Osteoblast (primary cell): ENCODE measurements at regions not wholly inside any gene's neighbourhood (a gene's known extent, or its start where the extent isn't known, plus 50 kb on each side); places are given as distances from the start of the nearest gene placed in this dataset.

ENCODE experiments used
- DNase-seq: peaks from one replicate; pipeline ENCODE4 v3.0.0; 2011; ENCODE audit warnings: low spot score, mixed read lengths; ENCODE audit not compliant: insufficient read length; ENCODE audit errors: missing footprints
- H2AFZ ChIP-seq: 2 replicates; pipeline ENCODE4 v1.6.0; 2011; ENCODE audit warnings: mild to moderate bottlenecking, low read length
- H3K27ac ChIP-seq: 2 replicates; pipeline ENCODE4 v1.5.1; 2011; ENCODE audit warnings: mild to moderate bottlenecking, low read depth, low read length, moderate library complexity
- H3K27me3 ChIP-seq: 2 replicates; pipeline ENCODE4 v1.6.0; 2012; ENCODE audit warnings: mild to moderate bottlenecking, control low read depth, inconsistent platforms, low read length, moderate library complexity; ENCODE audit not compliant: insufficient read depth
- H3K36me3 ChIP-seq: 2 replicates; pipeline ENCODE4 v1.5.1; 2011; ENCODE audit warnings: mild to moderate bottlenecking, low read length, control low read depth, moderate library complexity; ENCODE audit not compliant: insufficient read depth
- H3K4me1 ChIP-seq: 2 replicates; pipeline ENCODE4 v1.5.1; 2011; ENCODE audit warnings: mild to moderate bottlenecking, low read length, control low read depth, moderate library complexity; ENCODE audit not compliant: insufficient read depth
- H3K4me2 ChIP-seq: 2 replicates; pipeline ENCODE4 v1.6.0; 2011; ENCODE audit warnings: mild to moderate bottlenecking, low read length; ENCODE audit not compliant: insufficient read depth
- H3K4me3 ChIP-seq: fragments of 200-600 bp; sonication (generic); 3 replicates; pipeline ENCODE4 v1.5.1; 2012; ENCODE audit warnings: mild to moderate bottlenecking, low read length, inconsistent platforms; ENCODE audit not compliant: insufficient read depth
- H3K79me2 ChIP-seq: 2 replicates; pipeline ENCODE4 v1.6.0; 2012; ENCODE audit warnings: mild to moderate bottlenecking, low read length, control low read depth, inconsistent platforms; ENCODE audit not compliant: insufficient read depth
- H3K9me3 ChIP-seq: 2 replicates; pipeline ENCODE4 v1.5.1; 2011; ENCODE audit warnings: low read depth, low read length, control low read depth
- H4K20me1 ChIP-seq: 2 replicates; pipeline ENCODE4 v1.6.0; 2012; ENCODE audit warnings: mild to moderate bottlenecking, low read length, control low read depth; ENCODE audit not compliant: insufficient read depth
- TF ChIP-seq, protein P1 (sequence below): IDR thresholded peaks from 2 replicates; pipeline ENCODE4 v1.5.1; 2011; ENCODE audit warnings: mild to moderate bottlenecking, low read depth, low read length, moderate library complexity; ENCODE audit errors: extremely low read depth

DNA sequence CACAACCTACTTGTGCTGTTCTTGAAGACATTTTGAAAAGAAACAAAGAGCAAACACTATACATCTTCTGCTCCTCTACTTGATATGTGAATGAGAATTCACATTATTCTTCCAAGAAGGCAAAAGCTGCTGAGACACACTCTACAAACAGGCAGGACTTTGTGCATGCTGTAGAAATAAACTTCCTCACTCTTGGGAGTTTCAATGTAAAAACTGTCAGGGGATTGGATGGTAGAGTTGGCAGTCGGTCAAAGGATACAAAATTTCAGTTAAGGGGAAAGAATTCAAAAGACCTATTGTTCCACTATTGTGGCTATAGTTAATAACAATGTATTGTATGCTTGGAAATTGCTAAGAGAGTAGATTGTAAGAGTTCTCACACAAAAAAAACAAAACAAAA is 196.3 kb downstream of the MC4R start:
- Histone ChIP-seq H3K36me3 (no peaks in the 10 kb centered on the region), H3K4me1 (no peaks in the 10 kb centered on the region), H3K27me3 (peaks cover 4% of the 10 kb centered on the region), H3K4me2 (no peak overlapping the region), H2AFZ (no peak overlapping the region), H4K20me1 (no peaks in the 10 kb centered on the region), H3K27ac (no peak overlapping the region), H3K4me3 (no peak overlapping the region), H3K9me3 (no peaks in the 10 kb centered on the region), H3K79me2 (no peaks in the 10 kb centered on the region)
- TF ChIP-seq, protein P1, sequence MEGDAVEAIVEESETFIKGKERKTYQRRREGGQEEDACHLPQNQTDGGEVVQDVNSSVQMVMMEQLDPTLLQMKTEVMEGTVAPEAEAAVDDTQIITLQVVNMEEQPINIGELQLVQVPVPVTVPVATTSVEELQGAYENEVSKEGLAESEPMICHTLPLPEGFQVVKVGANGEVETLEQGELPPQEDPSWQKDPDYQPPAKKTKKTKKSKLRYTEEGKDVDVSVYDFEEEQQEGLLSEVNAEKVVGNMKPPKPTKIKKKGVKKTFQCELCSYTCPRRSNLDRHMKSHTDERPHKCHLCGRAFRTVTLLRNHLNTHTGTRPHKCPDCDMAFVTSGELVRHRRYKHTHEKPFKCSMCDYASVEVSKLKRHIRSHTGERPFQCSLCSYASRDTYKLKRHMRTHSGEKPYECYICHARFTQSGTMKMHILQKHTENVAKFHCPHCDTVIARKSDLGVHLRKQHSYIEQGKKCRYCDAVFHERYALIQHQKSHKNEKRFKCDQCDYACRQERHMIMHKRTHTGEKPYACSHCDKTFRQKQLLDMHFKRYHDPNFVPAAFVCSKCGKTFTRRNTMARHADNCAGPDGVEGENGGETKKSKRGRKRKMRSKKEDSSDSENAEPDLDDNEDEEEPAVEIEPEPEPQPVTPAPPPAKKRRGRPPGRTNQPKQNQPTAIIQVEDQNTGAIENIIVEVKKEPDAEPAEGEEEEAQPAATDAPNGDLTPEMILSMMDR, result no peak
- no peak for DNase-seq

DNA sequence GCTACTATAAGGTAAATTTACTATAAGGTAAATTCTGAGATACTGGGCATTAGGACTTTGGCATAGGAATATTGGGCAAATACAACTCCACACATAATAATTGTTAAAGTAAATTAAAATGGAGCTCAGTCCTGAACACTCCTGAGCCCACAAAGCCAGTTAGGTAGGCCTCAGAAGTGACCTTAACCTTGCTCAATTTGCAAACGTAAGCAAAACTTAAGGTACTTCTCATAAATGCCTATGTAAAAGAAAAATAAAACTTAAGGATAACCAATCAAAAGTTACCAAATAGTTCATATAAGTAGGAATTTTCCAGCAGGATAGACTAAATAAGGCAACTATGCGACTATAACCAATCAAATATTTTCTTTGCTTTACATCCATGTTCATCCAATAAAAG is 197.7 kb downstream of the MC4R start:
- DNase-seq, result no peak
- TF ChIP-seq, protein P1, result no peak

DNA sequence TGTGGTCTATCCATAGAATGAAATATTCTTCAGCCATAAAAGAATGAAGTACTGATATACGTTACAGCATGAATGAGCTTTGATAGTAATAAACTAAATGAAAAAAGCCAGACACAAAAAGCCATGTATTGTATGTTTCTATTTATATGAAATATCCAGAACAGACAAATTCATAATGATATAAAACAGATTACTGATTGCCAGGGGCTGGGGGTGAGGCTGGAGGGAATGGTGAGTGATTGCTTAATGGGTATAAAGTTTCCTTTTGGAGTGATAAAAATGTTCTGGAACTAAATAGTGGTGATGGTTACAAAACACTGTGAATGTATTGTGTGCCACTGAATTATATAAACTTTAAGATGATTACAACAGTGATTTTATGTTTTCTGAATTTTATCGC is 200.5 kb downstream of the MC4R start:
- TF ChIP-seq, protein P1, result no peak
- H4K20me1 ChIP-seq, result no peaks in the 10 kb centered on the region
- no peaks in the 10 kb centered on the region for H3K4me1 ChIP-seq
- H3K36me3 ChIP-seq, result no peaks in the 10 kb centered on the region
- H3K4me3 ChIP-seq, result no peak overlapping the region
- no peaks in the 10 kb centered on the region for H3K79me2 ChIP-seq
- H3K27me3 ChIP-seq, result no peaks in the 10 kb centered on the region
- H3K4me2 ChIP-seq, result no peak overlapping the region
- no peaks in the 10 kb centered on the region for H3K9me3 ChIP-seq
- no peak overlapping the region for H2AFZ ChIP-seq
- peak; percentile 3 for DNase-seq
- no peak overlapping the region for H3K27ac ChIP-seq

More for the DNA sequence above, 197.7 kb downstream of the MC4R start:
- Histone ChIP-seq H3K4me3 (no peak overlapping the region), H3K79me2 (no peaks in the 10 kb centered on the region), H2AFZ (no peak overlapping the region), H3K36me3 (no peaks in the 10 kb centered on the region), H3K9me3 (no peaks in the 10 kb centered on the region), H3K27me3 (no peaks in the 10 kb centered on the region), H4K20me1 (no peaks in the 10 kb centered on the region), H3K4me1 (no peaks in the 10 kb centered on the region), H3K27ac (no peak overlapping the region), H3K4me2 (no peak overlapping the region)

DNA sequence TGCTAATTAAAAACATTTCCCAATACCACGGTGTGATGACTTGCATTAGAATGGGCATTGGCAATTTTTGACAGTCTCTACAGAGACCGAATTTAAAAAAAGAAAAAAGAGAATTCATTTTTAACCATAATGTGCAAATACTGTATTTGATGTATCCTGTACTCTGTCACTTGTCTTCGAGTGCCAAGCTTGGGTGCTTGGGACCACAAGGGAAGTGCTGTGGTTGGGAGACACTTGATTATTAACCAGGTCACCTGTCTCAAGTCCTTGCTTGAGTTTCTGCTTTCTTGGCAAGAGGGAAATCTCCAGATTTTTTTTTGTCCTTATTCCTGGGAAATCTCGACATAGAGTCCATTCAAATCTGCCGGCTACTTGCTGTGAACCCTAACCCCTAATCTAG is 209.0 kb downstream of the MC4R start:
- H2AFZ ChIP-seq, result no peak overlapping the region
- no peak overlapping the region for H3K27ac ChIP-seq
- no peaks in the 10 kb centered on the region for H3K79me2 ChIP-seq
- H3K9me3 ChIP-seq, result no peaks in the 10 kb centered on the region
- no peak for DNase-seq
- no peaks in the 10 kb centered on the region for H3K36me3 ChIP-seq
- TF ChIP-seq, protein P1, result no peak
- H3K4me3 ChIP-seq, result no peak overlapping the region
- no peak overlapping the region for H3K4me2 ChIP-seq
- no peaks in the 10 kb centered on the region for H3K27me3 ChIP-seq
- no peaks in the 10 kb centered on the region for H3K4me1 ChIP-seq
- H4K20me1 ChIP-seq, result no peaks in the 10 kb centered on the region
